HepG2 (cell line): ENCODE measurements at regions not wholly inside any gene's neighbourhood (a gene's known extent, or its start where the extent isn't known, plus 50 kb on each side); places are given as distances from the start of the nearest gene placed in this dataset.

Experiments used
- TF ChIP-seq, protein P1 (sequence below): sonication (generic); formaldehyde crosslinking; IDR thresholded peaks from 2 replicates; pipeline ENCODE4 v1.5.0; 2020; ENCODE audit warnings: mild to moderate bottlenecking, missing genetic modification reagents, borderline replicate concordance
- TF ChIP-seq, protein P2 (sequence below): sonication (generic); formaldehyde crosslinking; IDR thresholded peaks from 2 replicates; pipeline ENCODE4 v1.8.0; 2022; ENCODE audit warnings: mild to moderate bottlenecking, missing genetic modification reagents

DNA sequence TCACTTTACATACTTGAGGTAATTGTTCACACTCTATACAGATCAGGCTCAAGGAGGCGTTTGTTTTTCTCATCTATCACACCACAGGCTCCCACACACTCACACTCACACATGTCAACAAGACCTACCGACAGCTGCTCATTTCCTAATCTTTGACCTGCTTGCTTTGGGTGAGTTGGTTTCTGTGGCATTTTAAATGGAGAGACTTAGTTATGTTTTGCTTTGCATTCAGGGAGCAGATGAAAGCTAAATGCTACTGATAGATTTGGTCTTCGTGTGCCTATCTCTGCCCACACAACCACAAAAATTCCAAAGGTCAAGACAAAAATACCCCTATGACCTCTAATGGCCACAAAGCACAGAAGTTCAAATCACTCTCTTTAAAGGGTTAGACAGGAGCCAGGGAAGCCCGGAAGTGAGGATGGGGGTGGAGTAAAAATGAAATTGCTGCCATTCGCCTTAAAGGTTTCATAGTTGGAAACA, 203.5 kb upstream of the G2E3 start (continued):
- TF ChIP-seq, protein P1, sequence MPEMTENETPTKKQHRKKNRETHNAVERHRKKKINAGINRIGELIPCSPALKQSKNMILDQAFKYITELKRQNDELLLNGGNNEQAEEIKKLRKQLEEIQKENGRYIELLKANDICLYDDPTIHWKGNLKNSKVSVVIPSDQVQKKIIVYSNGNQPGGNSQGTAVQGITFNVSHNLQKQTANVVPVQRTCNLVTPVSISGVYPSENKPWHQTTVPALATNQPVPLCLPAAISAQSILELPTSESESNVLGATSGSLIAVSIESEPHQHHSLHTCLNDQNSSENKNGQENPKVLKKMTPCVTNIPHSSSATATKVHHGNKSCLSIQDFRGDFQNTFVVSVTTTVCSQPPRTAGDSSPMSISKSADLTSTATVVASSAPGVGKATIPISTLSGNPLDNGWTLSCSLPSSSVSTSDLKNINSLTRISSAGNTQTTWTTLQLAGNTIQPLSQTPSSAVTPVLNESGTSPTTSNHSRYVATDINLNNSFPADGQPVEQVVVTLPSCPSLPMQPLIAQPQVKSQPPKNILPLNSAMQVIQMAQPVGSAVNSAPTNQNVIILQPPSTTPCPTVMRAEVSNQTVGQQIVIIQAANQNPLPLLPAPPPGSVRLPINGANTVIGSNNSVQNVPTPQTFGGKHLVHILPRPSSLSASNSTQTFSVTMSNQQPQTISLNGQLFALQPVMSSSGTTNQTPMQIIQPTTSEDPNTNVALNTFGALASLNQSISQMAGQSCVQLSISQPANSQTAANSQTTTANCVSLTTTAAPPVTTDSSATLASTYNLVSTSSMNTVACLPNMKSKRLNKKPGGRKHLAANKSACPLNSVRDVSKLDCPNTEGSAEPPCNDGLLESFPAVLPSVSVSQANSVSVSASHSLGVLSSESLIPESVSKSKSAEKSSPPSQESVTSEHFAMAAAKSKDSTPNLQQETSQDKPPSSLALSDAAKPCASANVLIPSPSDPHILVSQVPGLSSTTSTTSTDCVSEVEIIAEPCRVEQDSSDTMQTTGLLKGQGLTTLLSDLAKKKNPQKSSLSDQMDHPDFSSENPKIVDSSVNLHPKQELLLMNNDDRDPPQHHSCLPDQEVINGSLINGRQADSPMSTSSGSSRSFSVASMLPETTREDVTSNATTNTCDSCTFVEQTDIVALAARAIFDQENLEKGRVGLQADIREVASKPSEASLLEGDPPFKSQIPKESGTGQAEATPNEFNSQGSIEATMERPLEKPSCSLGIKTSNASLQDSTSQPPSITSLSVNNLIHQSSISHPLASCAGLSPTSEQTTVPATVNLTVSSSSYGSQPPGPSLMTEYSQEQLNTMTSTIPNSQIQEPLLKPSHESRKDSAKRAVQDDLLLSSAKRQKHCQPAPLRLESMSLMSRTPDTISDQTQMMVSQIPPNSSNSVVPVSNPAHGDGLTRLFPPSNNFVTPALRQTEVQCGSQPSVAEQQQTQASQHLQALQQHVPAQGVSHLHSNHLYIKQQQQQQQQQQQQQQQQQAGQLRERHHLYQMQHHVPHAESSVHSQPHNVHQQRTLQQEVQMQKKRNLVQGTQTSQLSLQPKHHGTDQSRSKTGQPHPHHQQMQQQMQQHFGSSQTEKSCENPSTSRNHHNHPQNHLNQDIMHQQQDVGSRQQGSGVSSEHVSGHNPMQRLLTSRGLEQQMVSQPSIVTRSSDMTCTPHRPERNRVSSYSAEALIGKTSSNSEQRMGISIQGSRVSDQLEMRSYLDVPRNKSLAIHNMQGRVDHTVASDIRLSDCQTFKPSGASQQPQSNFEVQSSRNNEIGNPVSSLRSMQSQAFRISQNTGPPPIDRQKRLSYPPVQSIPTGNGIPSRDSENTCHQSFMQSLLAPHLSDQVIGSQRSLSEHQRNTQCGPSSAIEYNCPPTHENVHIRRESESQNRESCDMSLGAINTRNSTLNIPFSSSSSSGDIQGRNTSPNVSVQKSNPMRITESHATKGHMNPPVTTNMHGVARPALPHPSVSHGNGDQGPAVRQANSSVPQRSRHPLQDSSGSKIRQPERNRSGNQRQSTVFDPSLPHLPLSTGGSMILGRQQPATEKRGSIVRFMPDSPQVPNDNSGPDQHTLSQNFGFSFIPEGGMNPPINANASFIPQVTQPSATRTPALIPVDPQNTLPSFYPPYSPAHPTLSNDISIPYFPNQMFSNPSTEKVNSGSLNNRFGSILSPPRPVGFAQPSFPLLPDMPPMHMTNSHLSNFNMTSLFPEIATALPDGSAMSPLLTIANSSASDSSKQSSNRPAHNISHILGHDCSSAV: no peak
- TF ChIP-seq, protein P2, sequence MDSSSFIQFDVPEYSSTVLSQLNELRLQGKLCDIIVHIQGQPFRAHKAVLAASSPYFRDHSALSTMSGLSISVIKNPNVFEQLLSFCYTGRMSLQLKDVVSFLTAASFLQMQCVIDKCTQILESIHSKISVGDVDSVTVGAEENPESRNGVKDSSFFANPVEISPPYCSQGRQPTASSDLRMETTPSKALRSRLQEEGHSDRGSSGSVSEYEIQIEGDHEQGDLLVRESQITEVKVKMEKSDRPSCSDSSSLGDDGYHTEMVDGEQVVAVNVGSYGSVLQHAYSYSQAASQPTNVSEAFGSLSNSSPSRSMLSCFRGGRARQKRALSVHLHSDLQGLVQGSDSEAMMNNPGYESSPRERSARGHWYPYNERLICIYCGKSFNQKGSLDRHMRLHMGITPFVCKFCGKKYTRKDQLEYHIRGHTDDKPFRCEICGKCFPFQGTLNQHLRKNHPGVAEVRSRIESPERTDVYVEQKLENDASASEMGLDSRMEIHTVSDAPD (CRISPR knock-in tag): peak; percentile 79; the same call in 1 of the 2 replicates
